ENCODE measurements at regions not wholly inside any gene's neighbourhood (a gene's known extent, or its start where the extent isn't known, plus 50 kb on each side); places are given as distances from the start of the nearest gene placed in this dataset.
"Not testable (repeated sequence)": the region's sequence is repeated elsewhere in the genome, so short reads cannot be mapped to it uniquely, and the experiment has no call there.

DNA sequence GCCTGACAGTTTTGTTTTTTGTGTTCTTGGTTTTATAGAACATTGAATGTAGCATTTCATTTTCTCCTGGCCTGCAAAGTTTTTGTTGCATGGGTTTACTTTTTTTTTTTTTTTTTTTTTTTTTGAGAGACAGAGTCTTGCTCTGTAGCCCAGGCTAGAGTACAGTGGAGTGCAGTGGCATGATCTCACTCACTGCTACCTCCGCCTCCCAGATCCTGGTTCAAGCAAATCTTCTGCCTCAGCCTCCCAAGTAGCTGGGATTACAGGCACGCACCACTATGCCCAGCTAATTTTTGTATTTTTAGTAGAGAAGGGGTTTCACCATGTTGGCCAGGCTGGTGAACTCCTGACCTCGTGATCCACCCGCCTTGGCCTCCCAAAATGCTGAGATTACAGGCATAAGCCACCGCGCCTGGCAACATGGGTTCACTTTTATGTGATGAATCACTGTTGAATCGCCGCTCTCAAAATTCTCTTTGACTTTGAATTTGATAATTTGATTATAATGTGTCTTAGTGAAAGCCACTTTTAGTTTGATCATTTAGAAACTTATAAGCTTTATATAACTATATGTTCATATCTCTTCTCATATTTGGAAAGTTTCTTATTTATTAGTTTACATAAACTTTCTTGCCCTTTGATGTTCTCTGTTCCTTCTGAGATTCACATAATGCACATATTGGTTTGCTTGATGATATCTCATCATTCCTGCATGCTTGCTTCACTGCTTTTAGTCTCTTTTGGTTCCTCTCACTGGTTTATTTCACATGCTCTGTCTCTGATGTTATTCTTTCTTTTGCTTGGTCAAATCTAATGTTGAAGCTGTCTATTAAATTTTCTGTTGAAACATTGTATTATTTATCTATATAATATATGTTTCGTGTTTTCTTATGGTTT, 589.0 kb upstream of the CNTN5 start:
- DNase-seq (ENCODE audit: low spot score in 2 of 2) (no peak), ATAC-seq (no peak)
- H3K4me1 Mint-ChIP-seq = no peaks in the 10 kb centered on the region
- H3K36me3 Mint-ChIP-seq = no peaks in the 10 kb centered on the region
- peaks cover 34% of the 10 kb centered on the region for H3K9me3 Mint-ChIP-seq
- H3K27ac Mint-ChIP-seq = no peak overlapping the region
- H3K4me3 Mint-ChIP-seq = no peak overlapping the region

DNA sequence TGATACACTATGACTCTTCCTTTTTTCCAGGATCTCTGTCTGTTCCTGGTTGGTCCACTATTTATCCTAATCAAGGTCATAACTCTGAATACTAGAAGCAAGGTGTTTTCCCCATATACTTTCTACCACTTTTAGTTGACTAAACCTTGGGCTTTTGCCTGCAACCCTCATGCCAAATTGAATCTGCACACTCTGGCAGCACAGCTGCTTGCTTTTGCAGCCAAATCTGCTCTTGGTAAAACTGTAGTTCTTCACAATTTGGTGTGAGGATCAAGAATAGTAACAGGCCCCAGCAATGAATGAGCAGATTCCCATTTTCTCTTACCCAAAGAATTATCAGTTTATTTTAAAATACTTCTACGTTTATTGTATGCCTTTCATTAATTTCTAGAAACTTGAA, 586.5 kb upstream of the CNTN5 start:
- ATAC-seq (no peak), DNase-seq (ENCODE audit: low spot score in 2 of 2) (no peak)
- Mint-ChIP-seq H3K36me3 (no peaks in the 10 kb centered on the region), H3K27ac (no peak overlapping the region), H3K4me1 (no peaks in the 10 kb centered on the region), H3K9me3 (peaks cover 32% of the 10 kb centered on the region), H3K4me3 (no peak overlapping the region)

DNA sequence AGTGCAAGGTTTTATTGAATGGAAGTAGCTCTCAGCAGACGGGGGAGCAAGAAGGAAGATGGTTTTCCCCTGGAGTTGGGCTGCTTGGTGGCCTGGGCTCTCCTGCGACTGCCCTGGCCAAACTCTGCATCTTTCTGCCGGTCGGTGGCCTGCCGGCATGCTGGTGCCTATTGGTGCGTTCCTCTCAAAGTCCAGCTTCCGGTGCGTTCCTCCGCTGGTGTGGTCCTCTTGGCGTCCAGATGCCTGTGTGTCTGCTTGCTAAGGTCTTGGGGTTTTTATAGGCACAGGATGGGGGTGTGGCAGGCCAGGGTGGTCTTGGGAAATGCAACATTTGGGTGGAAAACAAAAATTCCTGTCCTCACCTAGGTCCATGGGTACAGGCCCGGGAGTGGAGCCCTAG, 567.4 kb upstream of the CNTN5 start:
- Mint-ChIP-seq H3K9me3 (peaks cover 27% of the 10 kb centered on the region), H3K4me3 (no peak overlapping the region), H3K4me1 (no peaks in the 10 kb centered on the region), H3K27ac (no peak overlapping the region), H3K36me3 (no peaks in the 10 kb centered on the region)
- DNase-seq (ENCODE audit: low spot score in 2 of 2) (no peak), ATAC-seq (no peak)

DNA sequence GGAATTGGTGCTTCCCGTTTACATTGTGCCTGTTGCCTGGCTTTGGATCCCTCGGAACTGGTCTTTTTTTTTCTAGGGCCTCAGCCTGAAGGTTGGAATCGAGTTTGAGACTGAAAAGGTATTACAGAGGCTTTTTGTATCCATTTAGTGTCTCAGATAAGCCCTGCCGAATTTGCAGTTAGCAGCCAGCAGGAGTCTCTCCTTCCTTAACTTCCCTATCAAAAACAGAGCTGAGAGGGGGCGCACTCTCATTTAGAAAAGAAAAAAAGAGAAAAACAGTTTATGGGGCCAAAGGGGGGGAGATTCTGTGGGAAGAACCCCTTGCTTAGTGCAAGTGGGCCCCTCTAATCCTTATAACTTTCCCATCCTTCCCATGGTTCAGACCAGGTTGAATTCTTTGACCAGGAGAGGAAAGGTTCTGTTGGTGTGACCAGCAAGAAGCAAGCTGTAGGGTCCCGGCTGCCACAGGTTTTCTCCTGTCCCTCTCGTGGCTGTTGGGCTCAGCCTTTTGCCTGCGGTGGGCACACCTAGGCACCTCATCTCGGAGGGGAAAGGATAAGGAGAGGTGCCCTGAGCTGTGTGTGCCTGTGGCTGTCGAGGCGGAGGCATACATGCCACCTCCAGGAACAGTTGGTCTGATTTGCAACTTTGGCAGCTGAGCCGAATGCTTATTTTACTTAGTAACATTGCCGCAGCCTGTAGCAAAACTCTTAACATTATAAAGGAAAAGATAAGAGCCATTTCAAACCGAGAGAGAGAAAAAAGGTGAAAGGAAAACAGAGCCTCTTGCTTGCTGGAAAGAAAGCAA, 565.0 kb upstream of the CNTN5 start:
- ATAC-seq (no peak), DNase-seq (ENCODE audit: low spot score in 2 of 2) (no peak)
- Mint-ChIP-seq H3K4me3 (no peak overlapping the region), H3K4me1 (no peaks in the 10 kb centered on the region), H3K27ac (no peak overlapping the region), H3K9me3 (peaks cover 35% of the 10 kb centered on the region), H3K36me3 (no peaks in the 10 kb centered on the region)

DNA sequence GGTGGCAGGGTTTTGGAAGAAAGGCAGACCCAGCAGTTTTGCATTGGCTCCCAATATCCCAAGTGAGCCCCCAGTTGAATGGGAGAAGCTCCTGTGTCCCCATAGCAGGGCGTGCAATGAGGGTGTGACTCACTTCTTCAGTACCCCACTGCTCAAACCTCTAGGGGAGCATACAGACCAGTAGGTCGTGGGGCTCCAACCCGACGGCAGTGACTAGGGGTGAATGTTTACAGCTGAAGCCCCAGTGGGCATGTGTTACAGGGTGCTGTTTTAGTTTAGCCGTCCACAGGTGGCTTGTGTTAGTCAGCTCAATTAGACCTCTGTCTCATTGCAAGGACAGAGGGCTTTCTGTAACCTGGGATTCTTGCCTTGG, 564.5 kb upstream of the CNTN5 start:
- Mint-ChIP-seq H3K9me3 (peaks cover 35% of the 10 kb centered on the region), H3K4me3 (no peak overlapping the region), H3K27ac (no peak overlapping the region), H3K36me3 (no peaks in the 10 kb centered on the region), H3K4me1 (no peaks in the 10 kb centered on the region)
- ATAC-seq (peak; percentile 19), DNase-seq (ENCODE audit: low spot score in 2 of 2) (no peak)

DNA sequence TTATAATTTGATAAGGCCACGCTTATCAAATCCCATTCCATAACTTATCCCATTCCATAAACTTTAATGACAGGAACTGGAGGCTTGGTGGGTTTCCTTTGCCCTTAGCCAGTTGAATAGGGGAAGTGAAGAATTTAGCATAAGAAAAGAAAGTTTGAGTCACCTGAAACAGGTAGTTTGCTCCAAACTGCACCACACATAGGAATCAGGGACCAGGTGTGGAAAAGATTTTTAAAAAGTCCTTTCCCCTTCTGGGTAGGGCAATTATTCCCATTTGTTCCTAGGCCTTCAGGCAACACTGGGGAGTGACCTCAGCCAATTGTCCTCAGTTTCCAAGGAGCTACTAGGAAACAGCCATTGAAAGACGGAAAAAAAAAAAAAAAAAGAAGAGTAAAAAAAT, 525.7 kb upstream of the CNTN5 start:
- DNase-seq (ENCODE audit: low spot score in 2 of 2) = no peak
- H3K27ac Mint-ChIP-seq = no peak overlapping the region
- peaks cover 22% of the 10 kb centered on the region for H3K9me3 Mint-ChIP-seq
- H3K36me3 Mint-ChIP-seq = no peaks in the 10 kb centered on the region
- no peak for ATAC-seq
- H3K4me1 Mint-ChIP-seq = no peaks in the 10 kb centered on the region
- H3K4me3 Mint-ChIP-seq = no peak overlapping the region

DNA sequence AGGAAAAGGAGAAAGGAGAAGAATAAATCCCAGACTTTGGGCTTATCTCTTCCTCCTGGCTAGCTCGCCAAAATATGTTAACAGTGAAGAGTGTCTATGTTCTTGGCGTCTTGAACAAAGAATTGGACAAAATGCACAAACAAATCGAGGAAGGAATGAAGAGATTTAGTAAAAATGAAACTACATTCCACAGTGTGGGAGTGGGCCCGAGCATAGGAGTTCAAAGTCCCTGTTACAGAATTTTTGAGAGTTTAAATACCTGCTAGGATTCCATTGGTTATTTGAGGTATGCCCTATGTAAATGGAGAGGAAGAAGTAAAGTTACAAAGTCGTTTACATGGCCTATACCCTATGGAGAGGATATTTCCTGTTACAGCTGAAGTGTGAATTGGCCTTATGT, 525.1 kb upstream of the CNTN5 start:
- no peaks in the 10 kb centered on the region for H3K4me1 Mint-ChIP-seq
- no peak overlapping the region for H3K27ac Mint-ChIP-seq
- peaks cover 24% of the 10 kb centered on the region for H3K9me3 Mint-ChIP-seq
- H3K4me3 Mint-ChIP-seq = no peak overlapping the region
- DNase-seq (ENCODE audit: low spot score in 2 of 2) (no peak), ATAC-seq (no peak)
- H3K36me3 Mint-ChIP-seq = no peaks in the 10 kb centered on the region

DNA sequence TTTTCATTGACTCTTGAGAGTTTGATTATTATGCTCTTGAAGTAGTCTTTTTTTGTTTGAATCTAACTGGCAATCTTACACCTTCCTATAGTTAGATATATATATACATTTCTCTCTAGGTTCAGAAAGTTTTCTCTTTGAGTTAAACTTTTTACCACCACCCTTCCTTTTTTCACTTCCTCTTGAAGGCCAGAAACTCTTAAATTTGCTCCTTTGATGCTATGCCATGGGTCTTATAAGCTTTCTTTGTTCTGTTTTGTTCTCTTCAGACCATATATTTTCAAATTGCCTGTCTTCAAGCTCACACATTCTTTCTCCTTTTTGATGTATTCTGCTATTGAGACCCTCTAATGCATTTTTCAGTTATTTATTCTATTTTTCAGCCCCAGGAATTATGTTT, 513.5 kb upstream of the CNTN5 start:
- no peaks in the 10 kb centered on the region for H3K4me1 Mint-ChIP-seq
- no peak overlapping the region for H3K4me3 Mint-ChIP-seq
- no peak for DNase-seq (ENCODE audit: low spot score in 2 of 2)
- peaks cover 37% of the 10 kb centered on the region for H3K9me3 Mint-ChIP-seq
- ATAC-seq = no peak
- no peaks in the 10 kb centered on the region for H3K36me3 Mint-ChIP-seq
- H3K27ac Mint-ChIP-seq = no peak overlapping the region

DNA sequence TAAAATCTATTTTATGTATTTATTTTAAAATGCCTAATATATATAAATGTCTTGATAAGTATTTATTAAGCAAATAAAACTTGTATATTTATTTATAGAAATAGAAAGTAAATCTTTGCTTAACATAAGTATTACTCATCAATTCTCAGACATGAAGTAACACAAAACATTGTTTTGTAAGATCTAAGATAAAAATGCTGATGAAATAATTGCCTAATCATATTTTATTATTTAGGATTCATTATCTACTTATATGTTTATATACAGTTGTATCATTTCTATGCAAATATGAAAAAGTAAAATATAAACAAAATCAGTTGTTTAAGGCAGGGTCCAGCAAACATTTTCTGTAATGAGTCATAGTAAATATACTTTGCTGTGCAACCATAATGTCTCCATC, 507.8 kb upstream of the CNTN5 start:
- no peaks in the 10 kb centered on the region for H3K4me1 Mint-ChIP-seq
- H3K9me3 Mint-ChIP-seq = peaks cover 17% of the 10 kb centered on the region
- no peaks in the 10 kb centered on the region for H3K36me3 Mint-ChIP-seq
- DNase-seq (ENCODE audit: low spot score in 2 of 2) = no peak
- ATAC-seq = no peak
- H3K27ac Mint-ChIP-seq = no peak overlapping the region
- H3K4me3 Mint-ChIP-seq = no peak overlapping the region

DNA sequence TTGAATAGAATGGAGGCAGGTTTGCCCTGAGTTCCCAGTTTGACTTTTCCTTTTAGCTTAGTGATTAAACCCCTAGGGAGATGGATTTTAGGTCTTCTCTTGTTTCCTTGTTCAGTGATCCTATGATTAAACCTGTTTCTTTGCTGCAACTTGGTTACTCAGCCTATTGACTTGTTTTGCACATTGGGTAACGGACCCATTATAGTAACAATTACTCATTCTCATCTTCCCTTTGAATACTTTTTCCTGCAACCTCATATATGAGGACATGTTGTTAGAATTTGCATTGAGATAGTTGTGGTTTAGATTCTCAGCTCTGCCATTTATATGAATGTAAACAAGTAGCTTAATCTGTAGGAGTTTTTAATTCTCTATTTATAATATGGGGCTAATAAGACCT, 489.2 kb upstream of the CNTN5 start:
- ATAC-seq = no peak
- Mint-ChIP-seq H3K9me3 (peaks cover 10% of the 10 kb centered on the region), H3K36me3 (no peaks in the 10 kb centered on the region), H3K4me1 (no peaks in the 10 kb centered on the region), H3K4me3 (no peak overlapping the region), H3K27ac (no peak overlapping the region)
- no peak for DNase-seq (ENCODE audit: low spot score in 2 of 2)

DNA sequence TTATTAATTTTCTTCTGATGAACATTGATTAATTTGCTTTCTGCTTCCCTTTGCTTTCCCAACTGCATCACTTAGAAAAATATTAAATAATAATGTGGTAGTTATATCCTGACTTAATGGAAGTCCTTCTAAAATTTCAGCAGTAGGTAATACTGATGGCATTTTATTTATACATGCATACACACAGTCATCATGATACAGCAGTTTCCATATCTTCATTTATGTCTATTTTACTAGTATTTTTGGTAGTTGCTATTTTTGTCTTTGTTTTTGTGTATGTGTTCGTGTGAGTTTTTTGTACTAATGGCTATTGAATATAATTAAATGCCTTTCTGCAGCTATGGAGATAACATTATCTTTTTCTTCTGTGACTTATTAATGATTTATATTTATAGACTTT, 484.7 kb upstream of the CNTN5 start:
- ATAC-seq = no peak
- H3K36me3 Mint-ChIP-seq = no peaks in the 10 kb centered on the region
- no peak overlapping the region for H3K4me3 Mint-ChIP-seq
- DNase-seq (ENCODE audit: low spot score in 2 of 2) = no peak
- no peaks in the 10 kb centered on the region for H3K4me1 Mint-ChIP-seq
- no peak overlapping the region for H3K27ac Mint-ChIP-seq
- H3K9me3 Mint-ChIP-seq = peaks cover 15% of the 10 kb centered on the region

DNA sequence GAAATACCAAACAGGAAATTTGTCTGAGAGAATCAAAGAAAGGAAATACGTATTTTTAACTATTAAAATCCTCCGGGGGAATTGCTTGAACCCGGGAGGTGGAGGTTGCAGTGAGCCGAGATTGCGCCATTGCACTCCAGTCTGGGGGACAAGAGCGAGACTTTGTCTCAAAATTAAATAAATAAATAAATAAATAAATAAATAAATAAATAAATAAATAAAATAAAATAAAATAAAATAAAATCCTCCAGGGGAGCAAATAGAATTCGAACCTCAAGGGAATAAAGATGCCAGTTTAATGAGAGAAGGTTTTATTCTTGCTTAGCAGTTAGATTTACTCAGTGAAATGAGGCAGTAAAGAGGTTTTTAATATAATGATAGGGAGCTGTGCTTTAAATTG, 482.4 kb upstream of the CNTN5 start:
- peaks cover 11% of the 10 kb centered on the region for H3K9me3 Mint-ChIP-seq
- not testable (repeated sequence) for DNase-seq (ENCODE audit: low spot score in 2 of 2)

DNA sequence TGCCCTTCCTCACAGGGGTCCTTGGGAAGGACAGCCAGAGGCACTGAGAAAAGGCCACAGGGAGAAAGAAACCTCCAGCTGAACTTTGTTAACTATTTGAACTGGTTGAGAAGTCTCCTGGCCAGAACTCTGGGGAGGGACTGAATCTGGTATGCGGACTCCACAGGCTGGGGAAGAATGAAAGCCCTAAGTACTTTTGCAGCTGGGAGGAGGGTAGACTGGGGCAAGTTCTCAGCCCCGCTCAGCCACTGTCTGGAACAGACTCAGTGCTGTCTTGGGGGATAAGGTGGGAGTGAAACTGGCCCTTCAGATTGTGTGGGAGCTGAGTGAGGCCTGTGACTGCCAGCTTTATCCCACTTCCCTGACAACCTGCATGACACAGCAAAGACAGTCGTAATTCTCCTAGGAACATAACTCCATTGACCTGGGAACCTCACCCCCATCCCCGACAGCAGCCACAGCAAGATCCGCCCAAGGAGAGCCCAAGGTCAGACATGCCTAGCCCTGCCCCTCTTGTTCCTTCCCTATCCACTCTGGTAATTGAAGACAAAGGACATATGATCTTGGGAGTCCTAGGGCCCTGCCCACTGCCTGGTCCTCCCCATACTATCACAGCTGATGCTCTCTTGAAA, 475.1 kb upstream of the CNTN5 start:
- H3K4me1 Mint-ChIP-seq = no peaks in the 10 kb centered on the region
- DNase-seq (ENCODE audit: low spot score in 2 of 2) (no peak), ATAC-seq (no peak)
- peaks cover 21% of the 10 kb centered on the region for H3K9me3 Mint-ChIP-seq
- no peaks in the 10 kb centered on the region for H3K36me3 Mint-ChIP-seq
- no peak overlapping the region for H3K27ac Mint-ChIP-seq
- H3K4me3 Mint-ChIP-seq = no peak overlapping the region

More for the DNA sequence above, 482.4 kb upstream of the CNTN5 start:
- H3K4me3 Mint-ChIP-seq, ATAC-seq, H3K27ac Mint-ChIP-seq, H3K4me1 Mint-ChIP-seq, H3K36me3 Mint-ChIP-seq: not testable (repeated sequence)

DNA sequence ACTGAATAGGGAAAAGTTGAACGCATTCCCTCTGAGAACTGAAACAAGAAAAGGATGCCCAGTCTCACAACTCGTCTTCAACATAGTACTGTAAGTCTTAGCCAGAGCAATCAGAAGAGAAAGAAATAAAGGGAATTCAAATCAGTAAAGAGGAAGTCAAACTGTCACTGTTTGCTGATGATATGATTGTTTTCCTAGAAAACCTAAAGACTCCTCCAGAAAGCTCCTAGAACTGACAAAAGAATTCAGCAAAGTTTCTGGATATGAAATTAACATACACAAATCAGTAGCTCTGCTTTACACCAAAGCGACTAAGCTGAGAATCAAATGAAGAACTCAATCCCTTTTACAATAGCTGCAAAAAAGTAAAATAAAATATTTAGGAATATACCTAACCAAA, 471.2 kb upstream of the CNTN5 start:
- H3K4me1 Mint-ChIP-seq = no peaks in the 10 kb centered on the region
- peaks cover 27% of the 10 kb centered on the region for H3K9me3 Mint-ChIP-seq
- H3K4me3 Mint-ChIP-seq = no peak overlapping the region
- H3K27ac Mint-ChIP-seq = no peak overlapping the region
- no peaks in the 10 kb centered on the region for H3K36me3 Mint-ChIP-seq
- no peak for DNase-seq (ENCODE audit: low spot score in 2 of 2)
- no peak for ATAC-seq

DNA sequence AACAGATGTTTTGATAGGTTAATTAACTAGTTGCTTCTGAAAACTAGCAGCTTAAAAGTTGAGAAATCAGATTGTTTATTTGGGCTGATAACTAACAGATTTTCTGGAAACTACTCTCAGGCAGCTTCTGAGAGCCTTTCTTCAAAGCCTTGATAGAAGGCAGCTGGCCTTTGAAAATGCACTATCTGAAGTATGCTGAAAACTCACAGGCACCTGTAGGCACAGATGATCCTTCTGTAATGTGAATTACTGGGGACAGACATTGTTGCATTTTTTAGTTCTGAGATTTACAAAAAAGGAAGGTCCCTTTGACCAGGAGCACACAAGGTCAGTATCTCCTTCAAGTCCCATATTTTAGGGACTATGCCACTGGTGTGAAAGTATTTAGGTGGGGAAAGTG, 460.8 kb upstream of the CNTN5 start:
- H3K36me3 Mint-ChIP-seq = no peaks in the 10 kb centered on the region
- H3K9me3 Mint-ChIP-seq = peaks cover 18% of the 10 kb centered on the region
- ATAC-seq (no peak), DNase-seq (ENCODE audit: low spot score in 2 of 2) (no peak)
- no peak overlapping the region for H3K27ac Mint-ChIP-seq
- H3K4me3 Mint-ChIP-seq = no peak overlapping the region
- no peaks in the 10 kb centered on the region for H3K4me1 Mint-ChIP-seq

DNA sequence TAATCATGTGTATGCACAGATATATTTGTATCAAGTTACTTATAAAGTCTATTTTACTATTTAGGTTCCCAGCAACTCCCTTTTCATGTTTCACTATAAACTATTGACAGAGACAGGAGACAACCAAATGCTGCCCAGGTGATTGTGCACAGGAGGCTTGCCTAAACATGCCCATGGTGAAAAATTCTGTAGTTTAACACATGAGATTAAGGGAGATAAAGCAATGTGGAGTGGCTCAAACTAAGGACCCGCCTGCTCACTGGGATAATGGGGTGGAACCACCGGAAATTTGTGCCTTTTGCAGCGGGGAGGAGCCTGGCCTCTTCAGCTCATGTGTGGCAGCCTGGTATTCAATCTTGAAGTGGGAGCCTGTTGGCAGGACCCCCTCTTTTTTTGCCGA, 459.5 kb upstream of the CNTN5 start:
- Mint-ChIP-seq H3K4me3 (no peak overlapping the region), H3K4me1 (no peaks in the 10 kb centered on the region), H3K27ac (no peak overlapping the region), H3K9me3 (peaks cover 21% of the 10 kb centered on the region), H3K36me3 (no peaks in the 10 kb centered on the region)
- no peak for ATAC-seq
- DNase-seq (ENCODE audit: low spot score in 2 of 2) = no peak

Data from stimulated activated effector memory CD8-positive, alpha-beta T cell treated with anti-CD3 and anti-CD28 coated beads, Interleukin-12 subunit alpha, Interleukin-12 subunit beta, amount 100 ng/mL, for 72 hours (primary cell).